ENCODE measurements at regions not wholly inside any gene's neighbourhood (a gene's known extent, or its start where the extent isn't known, plus 50 kb on each side); places are given as distances from the start of the nearest gene placed in this dataset.

- H3K36me3 Mint-ChIP-seq (ENCODE audit: insufficient read depth, unreplicated experiment), result no peaks in the 10 kb centered on the region
- H3K27ac Mint-ChIP-seq (ENCODE audit: low read depth, unreplicated experiment), result no peak overlapping the region
- ChIA-PET CTCF (no interaction called here), POLR2A (no interaction called here)
- peaks cover 17% of the 10 kb centered on the region for H3K27me3 Mint-ChIP-seq (ENCODE audit: insufficient read depth, unreplicated experiment)
- no TSS peak for BruUV-seq (replicated peaks)
- no peaks in the 10 kb centered on the region for H3K9me3 Mint-ChIP-seq (ENCODE audit: unreplicated experiment)
- DNase-seq (ENCODE audit: unreplicated experiment), result no peak
- intact Hi-C loops (cut with micrococcal nuclease), result no loop called here
- H3K4me3 Mint-ChIP-seq (ENCODE audit: unreplicated experiment), result no peak overlapping the region
- no peaks in the 10 kb centered on the region for H3K4me1 Mint-ChIP-seq (ENCODE audit: insufficient read depth, unreplicated experiment)
- no peak for TF ChIP-seq CTCF (IDR thresholded peaks at IDR 0.05; ENCODE audit: unreplicated experiment)
These were observed 105.0 kb upstream of the PPP1R26 start for GRCh38 chr9:135374591-135374990.

GRCh38 chr9:135375001-135375400 is 104.6 kb upstream of the PPP1R26 start:
- ChIA-PET CTCF (no interaction called here), POLR2A (no interaction called here)
- H3K4me1 Mint-ChIP-seq (ENCODE audit: insufficient read depth, unreplicated experiment), result no peaks in the 10 kb centered on the region
- H3K27ac Mint-ChIP-seq (ENCODE audit: low read depth, unreplicated experiment), result no peak overlapping the region
- intact Hi-C loops (cut with micrococcal nuclease), result no loop called here
- no peaks in the 10 kb centered on the region for H3K9me3 Mint-ChIP-seq (ENCODE audit: unreplicated experiment)
- H3K4me3 Mint-ChIP-seq (ENCODE audit: unreplicated experiment), result no peak overlapping the region
- H3K36me3 Mint-ChIP-seq (ENCODE audit: insufficient read depth, unreplicated experiment), result no peaks in the 10 kb centered on the region
- DNase-seq (ENCODE audit: unreplicated experiment), result no peak
- H3K27me3 Mint-ChIP-seq (ENCODE audit: insufficient read depth, unreplicated experiment), result peaks cover 17% of the 10 kb centered on the region
- no TSS peak for BruUV-seq (replicated peaks)
- TF ChIP-seq CTCF (IDR thresholded peaks at IDR 0.05; ENCODE audit: unreplicated experiment), result no peak

GRCh38 chr9:135376511-135377265 is 102.9 kb upstream of the PPP1R26 start:
- DNase-seq (ENCODE audit: unreplicated experiment), result no peak
- Mint-ChIP-seq H3K9me3 (ENCODE audit: unreplicated experiment) (no peaks in the 10 kb centered on the region), H3K36me3 (ENCODE audit: insufficient read depth, unreplicated experiment) (no peaks in the 10 kb centered on the region), H3K4me1 (ENCODE audit: insufficient read depth, unreplicated experiment) (no peaks in the 10 kb centered on the region), H3K4me3 (ENCODE audit: unreplicated experiment) (no peak overlapping the region), H3K27ac (ENCODE audit: low read depth, unreplicated experiment) (no peak overlapping the region), H3K27me3 (ENCODE audit: insufficient read depth, unreplicated experiment) (peaks cover 17% of the 10 kb centered on the region)
- ChIA-PET POLR2A (no interaction called here), CTCF (interaction anchor here (0.6 kb wide), 1 partner anchor 291 kb away, joined by 4 read pairs; no protein-coding TSS in a partner anchor)
- intact Hi-C loops (cut with micrococcal nuclease), result no loop called here
- no TSS peak for BruUV-seq (replicated peaks)
- TF ChIP-seq CTCF (IDR thresholded peaks at IDR 0.05; ENCODE audit: unreplicated experiment), result no peak

GRCh38 chr9:135377431-135377830 is 102.2 kb upstream of the PPP1R26 start:
- H3K4me1 Mint-ChIP-seq (ENCODE audit: insufficient read depth, unreplicated experiment), result no peaks in the 10 kb centered on the region
- no peak overlapping the region for H3K4me3 Mint-ChIP-seq (ENCODE audit: unreplicated experiment)
- intact Hi-C loops (cut with micrococcal nuclease), result no loop called here
- no TSS peak for BruUV-seq (replicated peaks)
- H3K9me3 Mint-ChIP-seq (ENCODE audit: unreplicated experiment), result no peaks in the 10 kb centered on the region
- ChIA-PET CTCF (no interaction called here), POLR2A (no interaction called here)
- H3K27ac Mint-ChIP-seq (ENCODE audit: low read depth, unreplicated experiment), result no peak overlapping the region
- DNase-seq (ENCODE audit: unreplicated experiment), result no peak
- H3K36me3 Mint-ChIP-seq (ENCODE audit: insufficient read depth, unreplicated experiment), result no peaks in the 10 kb centered on the region
- H3K27me3 Mint-ChIP-seq (ENCODE audit: insufficient read depth, unreplicated experiment), result peaks cover 17% of the 10 kb centered on the region
- no peak for TF ChIP-seq CTCF (IDR thresholded peaks at IDR 0.05; ENCODE audit: unreplicated experiment)

Data from MCF 10A (cell line).